ENCODE measurements at regions not wholly inside any gene's neighbourhood (a gene's known extent, or its start where the extent isn't known, plus 50 kb on each side); places are given as distances from the start of the nearest gene placed in this dataset.

- DNase-seq (no peak), ATAC-seq (no peak)
- Mint-ChIP-seq H3K36me3 (ENCODE audit: low read depth) (no peaks in the 10 kb centered on the region), H3K9me3 (no peaks in the 10 kb centered on the region), H3K4me1 (ENCODE audit: low read depth) (no peaks in the 10 kb centered on the region), H3K27me3 (no peaks in the 10 kb centered on the region), H3K27ac (no peak overlapping the region), H3K4me3 (no peak overlapping the region)
- ChIA-PET CTCF (no interaction called here), POLR2A (no interaction called here)
- intact Hi-C loops (cut with micrococcal nuclease) = no loop called here
- TF ChIP-seq CTCF (IDR thresholded peaks at IDR 0.05) = no peak
These were observed 568.7 kb upstream of the DSEL start for GRCh38 chr18:68085251-68085650.

GRCh38 chr18:68083776-68084175, 567.3 kb upstream of the DSEL start:
- ATAC-seq (no peak), DNase-seq (no peak)
- no peaks in the 10 kb centered on the region for H3K27me3 Mint-ChIP-seq
- CTCF ChIA-PET = no interaction called here
- no peaks in the 10 kb centered on the region for H3K9me3 Mint-ChIP-seq
- H3K4me3 Mint-ChIP-seq = no peak overlapping the region
- TF ChIP-seq CTCF (IDR thresholded peaks at IDR 0.05) = no peak
- H3K4me1 Mint-ChIP-seq (ENCODE audit: low read depth) = no peaks in the 10 kb centered on the region
- intact Hi-C loops (cut with micrococcal nuclease) = no loop called here
- no peak overlapping the region for H3K27ac Mint-ChIP-seq
- POLR2A ChIA-PET = no interaction called here
- H3K36me3 Mint-ChIP-seq (ENCODE audit: low read depth) = no peaks in the 10 kb centered on the region

GRCh38 chr18:68083131-68083530, 566.6 kb upstream of the DSEL start:
- H3K4me3 Mint-ChIP-seq = no peak overlapping the region
- ATAC-seq (no peak), DNase-seq (no peak)
- no peak for TF ChIP-seq CTCF (IDR thresholded peaks at IDR 0.05)
- H3K4me1 Mint-ChIP-seq (ENCODE audit: low read depth) = no peaks in the 10 kb centered on the region
- no peaks in the 10 kb centered on the region for H3K36me3 Mint-ChIP-seq (ENCODE audit: low read depth)
- intact Hi-C loops (cut with micrococcal nuclease) = no loop called here
- no peaks in the 10 kb centered on the region for H3K9me3 Mint-ChIP-seq
- no peak overlapping the region for H3K27ac Mint-ChIP-seq
- no peaks in the 10 kb centered on the region for H3K27me3 Mint-ChIP-seq
- ChIA-PET CTCF (no interaction called here), POLR2A (no interaction called here)

- H3K4me1 Mint-ChIP-seq (ENCODE audit: low read depth) = no peaks in the 10 kb centered on the region
- H3K27me3 Mint-ChIP-seq = no peaks in the 10 kb centered on the region
- no peak for ATAC-seq
- H3K4me3 Mint-ChIP-seq = no peak overlapping the region
- H3K9me3 Mint-ChIP-seq = no peaks in the 10 kb centered on the region
- H3K27ac Mint-ChIP-seq = no peak overlapping the region
- TF ChIP-seq CTCF (IDR thresholded peaks at IDR 0.05) = no peak
- no peaks in the 10 kb centered on the region for H3K36me3 Mint-ChIP-seq (ENCODE audit: low read depth)
- ChIA-PET POLR2A (interaction anchor here (0.6 kb wide), 1 partner anchor 65 kb away, joined by 3 read pairs; no protein-coding TSS in a partner anchor), CTCF (no interaction called here)
- no peak for DNase-seq
- intact Hi-C loops (cut with micrococcal nuclease) = no loop called here
These were observed 556.2 kb upstream of the DSEL start for GRCh38 chr18:68072744-68073143.

GRCh38 chr18:68060871-68061270, 544.4 kb upstream of the DSEL start:
- TF ChIP-seq CTCF (IDR thresholded peaks at IDR 0.05) = no peak
- Mint-ChIP-seq H3K4me3 (no peak overlapping the region), H3K36me3 (ENCODE audit: low read depth) (no peaks in the 10 kb centered on the region), H3K27me3 (no peaks in the 10 kb centered on the region), H3K27ac (no peak overlapping the region), H3K4me1 (ENCODE audit: low read depth) (no peaks in the 10 kb centered on the region), H3K9me3 (peaks cover 5% of the 10 kb centered on the region)
- ChIA-PET POLR2A (no interaction called here), CTCF (no interaction called here)
- intact Hi-C loops (cut with micrococcal nuclease) = no loop called here
- ATAC-seq (no peak), DNase-seq (no peak)

All from activated CD8-positive, alpha-beta T cell treated with anti-CD3 and anti-CD28 coated beads for 36 hours (primary cell).